ENCODE measurements at regions not wholly inside any gene's neighbourhood (a gene's known extent, or its start where the extent isn't known, plus 50 kb on each side); places are given as distances from the start of the nearest gene placed in this dataset.

DNA sequence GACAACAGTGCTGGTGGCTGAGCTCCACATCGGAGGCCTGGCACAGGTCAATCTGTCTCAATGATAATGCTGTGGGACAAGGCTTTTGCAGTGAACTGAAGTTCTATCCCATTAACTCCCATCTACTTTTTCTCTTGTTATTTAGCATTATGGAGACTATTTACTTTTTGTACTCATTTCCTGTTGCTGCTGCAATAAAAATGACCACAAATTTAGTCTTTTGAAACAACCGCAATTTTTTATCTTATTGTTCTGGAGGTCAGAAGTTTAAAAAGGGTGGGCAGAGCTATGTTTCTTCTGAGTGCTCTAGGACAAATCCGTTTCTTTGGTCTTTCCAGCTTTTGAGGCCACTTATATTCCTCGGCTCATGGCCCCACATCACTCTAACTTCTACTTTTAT lies 111.0 kb upstream of the PITX2 start:
- no peak overlapping the region for H3K4me3 ChIP-seq (ENCODE audit: insufficient read depth, low read length, poor library complexity, severe bottlenecking)
- H3K79me2 ChIP-seq (ENCODE audit: insufficient read depth, low read length): no peaks in the 10 kb centered on the region
- H3K4me2 ChIP-seq (ENCODE audit: low read depth, low read length, poor library complexity, severe bottlenecking): no peak overlapping the region
- no peaks in the 10 kb centered on the region for H3K9me3 ChIP-seq (ENCODE audit: insufficient read depth, low read length)
- no peak overlapping the region for H3K9ac ChIP-seq (ENCODE audit: low read length)
- no peaks in the 10 kb centered on the region for H3K27me3 ChIP-seq (ENCODE audit: low read length)
- H3K27ac ChIP-seq (ENCODE audit: low read depth, low read length): no peak overlapping the region
- no peaks in the 10 kb centered on the region for H3F3A ChIP-seq (ENCODE audit: insufficient read depth)
- no peaks in the 10 kb centered on the region for H3K9me2 ChIP-seq (replicated peaks; ENCODE audit: insufficient read depth, low read length)
- no peak overlapping the region for H2AFZ ChIP-seq (ENCODE audit: low read depth, low read length, severe bottlenecking)
- H3K36me3 ChIP-seq (ENCODE audit: low read length): no peaks in the 10 kb centered on the region
- TF ChIP-seq, protein P1, sequence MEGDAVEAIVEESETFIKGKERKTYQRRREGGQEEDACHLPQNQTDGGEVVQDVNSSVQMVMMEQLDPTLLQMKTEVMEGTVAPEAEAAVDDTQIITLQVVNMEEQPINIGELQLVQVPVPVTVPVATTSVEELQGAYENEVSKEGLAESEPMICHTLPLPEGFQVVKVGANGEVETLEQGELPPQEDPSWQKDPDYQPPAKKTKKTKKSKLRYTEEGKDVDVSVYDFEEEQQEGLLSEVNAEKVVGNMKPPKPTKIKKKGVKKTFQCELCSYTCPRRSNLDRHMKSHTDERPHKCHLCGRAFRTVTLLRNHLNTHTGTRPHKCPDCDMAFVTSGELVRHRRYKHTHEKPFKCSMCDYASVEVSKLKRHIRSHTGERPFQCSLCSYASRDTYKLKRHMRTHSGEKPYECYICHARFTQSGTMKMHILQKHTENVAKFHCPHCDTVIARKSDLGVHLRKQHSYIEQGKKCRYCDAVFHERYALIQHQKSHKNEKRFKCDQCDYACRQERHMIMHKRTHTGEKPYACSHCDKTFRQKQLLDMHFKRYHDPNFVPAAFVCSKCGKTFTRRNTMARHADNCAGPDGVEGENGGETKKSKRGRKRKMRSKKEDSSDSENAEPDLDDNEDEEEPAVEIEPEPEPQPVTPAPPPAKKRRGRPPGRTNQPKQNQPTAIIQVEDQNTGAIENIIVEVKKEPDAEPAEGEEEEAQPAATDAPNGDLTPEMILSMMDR (IDR thresholded peaks at IDR 0.05; ENCODE audit: insufficient read depth, low read length, poor library complexity, severe bottlenecking): no peak
- TF ChIP-seq EZH2phosphoT487 (conservative IDR thresholded peaks at IDR 0.05; ENCODE audit: low read length): no peak
- H4K20me1 ChIP-seq (ENCODE audit: low read depth, low read length): no peaks in the 10 kb centered on the region

DNA sequence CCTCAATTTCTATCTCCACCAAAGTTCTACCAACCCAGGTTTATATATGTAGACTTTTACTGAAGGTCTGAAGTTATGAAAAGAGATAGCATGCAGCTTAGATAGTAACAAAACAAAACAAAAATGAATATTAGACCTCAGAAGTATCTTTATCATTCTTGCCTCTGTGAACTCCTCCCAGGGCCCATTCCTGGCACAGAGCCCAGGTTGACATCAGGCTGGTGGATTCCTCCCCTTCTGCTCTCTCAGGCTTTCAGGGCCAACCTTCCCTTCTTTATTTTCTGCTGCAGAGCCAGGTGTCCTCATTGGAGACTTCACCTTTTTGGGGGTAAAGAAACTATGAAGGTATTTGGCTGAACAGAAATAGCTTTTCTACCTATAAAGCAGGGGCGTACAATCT lies 112.8 kb upstream of the PITX2 start:
- TF ChIP-seq, protein P1 (IDR thresholded peaks at IDR 0.05; ENCODE audit: insufficient read depth, low read length, poor library complexity, severe bottlenecking): no peak
- TF ChIP-seq EZH2phosphoT487 (conservative IDR thresholded peaks at IDR 0.05; ENCODE audit: low read length): no peak
- no peaks in the 10 kb centered on the region for H3K79me2 ChIP-seq (ENCODE audit: insufficient read depth, low read length)
- H3K9me3 ChIP-seq (ENCODE audit: insufficient read depth, low read length): no peaks in the 10 kb centered on the region
- no peak overlapping the region for H3K4me2 ChIP-seq (ENCODE audit: low read depth, low read length, poor library complexity, severe bottlenecking)
- H3K9ac ChIP-seq (ENCODE audit: low read length): no peak overlapping the region
- H2AFZ ChIP-seq (ENCODE audit: low read depth, low read length, severe bottlenecking): no peak overlapping the region
- H3K4me3 ChIP-seq (ENCODE audit: insufficient read depth, low read length, poor library complexity, severe bottlenecking): no peak overlapping the region
- no peak overlapping the region for H3K27ac ChIP-seq (ENCODE audit: low read depth, low read length)
- no peaks in the 10 kb centered on the region for H4K20me1 ChIP-seq (ENCODE audit: low read depth, low read length)
- no peaks in the 10 kb centered on the region for H3K27me3 ChIP-seq (ENCODE audit: low read length)
- no peaks in the 10 kb centered on the region for H3K36me3 ChIP-seq (ENCODE audit: low read length)
- no peaks in the 10 kb centered on the region for H3F3A ChIP-seq (ENCODE audit: insufficient read depth)
- H3K9me2 ChIP-seq (replicated peaks; ENCODE audit: insufficient read depth, low read length): no peaks in the 10 kb centered on the region

DNA sequence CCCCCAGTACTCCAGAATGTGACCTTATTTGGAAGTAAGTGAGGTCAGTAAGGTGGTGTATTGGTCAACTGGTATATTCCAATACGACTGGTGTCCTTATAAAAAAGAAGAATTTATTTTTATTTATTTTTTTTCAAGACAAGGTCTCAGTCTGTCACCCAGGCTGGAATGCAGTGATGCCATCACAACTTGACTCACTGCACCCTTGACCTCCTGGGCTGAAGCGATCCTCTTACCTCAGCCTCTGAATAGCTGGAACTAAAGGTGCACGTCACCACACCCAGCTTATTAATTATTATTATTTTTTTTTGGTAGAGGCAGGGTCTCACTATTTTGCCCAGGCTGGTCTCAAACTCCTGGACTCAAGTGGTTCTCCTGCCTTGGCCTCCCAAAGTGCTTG lies 115.1 kb upstream of the PITX2 start:
- Histone ChIP-seq H3K4me2 (ENCODE audit: low read depth, low read length, poor library complexity, severe bottlenecking) (no peak overlapping the region), H3K79me2 (ENCODE audit: insufficient read depth, low read length) (no peaks in the 10 kb centered on the region), H3K4me3 (ENCODE audit: insufficient read depth, low read length, poor library complexity, severe bottlenecking) (no peak overlapping the region), H3F3A (ENCODE audit: insufficient read depth) (no peaks in the 10 kb centered on the region), H3K9me2 (replicated peaks; ENCODE audit: insufficient read depth, low read length) (no peaks in the 10 kb centered on the region), H3K27ac (ENCODE audit: low read depth, low read length) (no peak overlapping the region), H3K27me3 (ENCODE audit: low read length) (no peaks in the 10 kb centered on the region), H3K9ac (ENCODE audit: low read length) (no peak overlapping the region), H2AFZ (ENCODE audit: low read depth, low read length, severe bottlenecking) (no peak overlapping the region), H3K36me3 (ENCODE audit: low read length) (no peaks in the 10 kb centered on the region), H4K20me1 (ENCODE audit: low read depth, low read length) (no peaks in the 10 kb centered on the region), H3K9me3 (ENCODE audit: insufficient read depth, low read length) (no peaks in the 10 kb centered on the region)
- TF ChIP-seq, protein P1 (IDR thresholded peaks at IDR 0.05; ENCODE audit: insufficient read depth, low read length, poor library complexity, severe bottlenecking): no peak
- no peak for TF ChIP-seq EZH2phosphoT487 (conservative IDR thresholded peaks at IDR 0.05; ENCODE audit: low read length)

DNA sequence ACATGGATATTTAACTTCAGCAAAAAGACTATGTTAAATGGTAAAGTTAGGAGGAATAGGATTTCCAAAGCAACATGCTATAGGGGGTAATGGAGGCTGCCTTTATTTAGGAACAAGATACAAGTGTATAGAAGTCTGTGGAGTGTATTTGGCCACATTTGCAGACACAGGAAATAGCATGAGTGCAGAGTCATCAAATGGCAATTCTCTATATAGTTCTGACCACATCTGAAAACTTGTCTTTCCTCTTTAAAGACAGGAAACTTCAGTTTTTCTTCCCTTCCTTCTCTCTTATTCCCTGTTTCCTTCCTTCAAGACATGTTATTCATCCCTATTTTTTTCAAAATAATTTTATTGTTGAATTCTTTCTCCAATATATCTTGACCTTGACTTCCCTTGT lies 119.3 kb upstream of the PITX2 start:
- H3K36me3 ChIP-seq (ENCODE audit: low read length): no peaks in the 10 kb centered on the region
- TF ChIP-seq EZH2phosphoT487 (conservative IDR thresholded peaks at IDR 0.05; ENCODE audit: low read length): no peak
- TF ChIP-seq, protein P1 (IDR thresholded peaks at IDR 0.05; ENCODE audit: insufficient read depth, low read length, poor library complexity, severe bottlenecking): no peak
- H3K9ac ChIP-seq (ENCODE audit: low read length): no peak overlapping the region
- no peak overlapping the region for H2AFZ ChIP-seq (ENCODE audit: low read depth, low read length, severe bottlenecking)
- H3K27ac ChIP-seq (ENCODE audit: low read depth, low read length): no peak overlapping the region
- H3K9me3 ChIP-seq (ENCODE audit: insufficient read depth, low read length): no peaks in the 10 kb centered on the region
- no peaks in the 10 kb centered on the region for H3K9me2 ChIP-seq (replicated peaks; ENCODE audit: insufficient read depth, low read length)
- H3F3A ChIP-seq (ENCODE audit: insufficient read depth): no peaks in the 10 kb centered on the region
- no peaks in the 10 kb centered on the region for H3K79me2 ChIP-seq (ENCODE audit: insufficient read depth, low read length)
- no peak overlapping the region for H3K4me2 ChIP-seq (ENCODE audit: low read depth, low read length, poor library complexity, severe bottlenecking)
- no peak overlapping the region for H3K4me3 ChIP-seq (ENCODE audit: insufficient read depth, low read length, poor library complexity, severe bottlenecking)
- no peaks in the 10 kb centered on the region for H4K20me1 ChIP-seq (ENCODE audit: low read depth, low read length)
- no peaks in the 10 kb centered on the region for H3K27me3 ChIP-seq (ENCODE audit: low read length)
